ENCODE measurements at regions not wholly inside any gene's neighbourhood (a gene's known extent, or its start where the extent isn't known, plus 50 kb on each side); places are given as distances from the start of the nearest gene placed in this dataset.
"Not testable (repeated sequence)": the region's sequence is repeated elsewhere in the genome, so short reads cannot be mapped to it uniquely, and the experiment has no call there.

GRCh38 chr2:87488021-87488420 is 259.9 kb upstream of the PLGLB2 start:
- H3K4me2 ChIP-seq (ENCODE audit: low read length); H4K20me1 ChIP-seq (ENCODE audit: low read length); H3K9me2 ChIP-seq (replicated peaks; ENCODE audit: low read length); H3F3A ChIP-seq (ENCODE audit: low read length, unreplicated experiment); POLR2A ChIA-PET (ENCODE audit: unreplicated experiment); H3K27me3 ChIP-seq (ENCODE audit: low read length); DNase-seq; H3K27ac ChIP-seq (ENCODE audit: low read length); intact Hi-C loops (cut with micrococcal nuclease); H3K9me3 ChIP-seq (ENCODE audit: low read length); H3K4me1 ChIP-seq (ENCODE audit: insufficient read depth, low read length); H3K36me3 ChIP-seq (ENCODE audit: low read depth, low read length); BruUV-seq (replicated peaks); H3K4me3 ChIP-seq (ENCODE audit: low read length); ATAC-seq; H3K9ac ChIP-seq (ENCODE audit: low read length); H2AFZ ChIP-seq (ENCODE audit: low read length); CTCF ChIA-PET: not testable (repeated sequence)
- H3K79me2 ChIP-seq (ENCODE audit: low read length), result peaks cover 24% of the 10 kb centered on the region

- POLR2A ChIA-PET (ENCODE audit: unreplicated experiment); ATAC-seq; H3K9me2 ChIP-seq (replicated peaks; ENCODE audit: low read length); H3K27me3 ChIP-seq (ENCODE audit: low read length); H3K4me1 ChIP-seq (ENCODE audit: insufficient read depth, low read length); DNase-seq; H3K27ac ChIP-seq (ENCODE audit: low read length); H4K20me1 ChIP-seq (ENCODE audit: low read length); BruUV-seq (replicated peaks); H3K4me3 ChIP-seq (ENCODE audit: low read length); H2AFZ ChIP-seq (ENCODE audit: low read length); H3K36me3 ChIP-seq (ENCODE audit: low read depth, low read length); H3K9me3 ChIP-seq (ENCODE audit: low read length); CTCF ChIA-PET; H3K4me2 ChIP-seq (ENCODE audit: low read length); H3F3A ChIP-seq (ENCODE audit: low read length, unreplicated experiment); H3K9ac ChIP-seq (ENCODE audit: low read length); intact Hi-C loops (cut with micrococcal nuclease): not testable (repeated sequence)
- H3K79me2 ChIP-seq (ENCODE audit: low read length), result peaks cover 24% of the 10 kb centered on the region
Measured at GRCh38 chr2:87488991-87489390, 258.9 kb upstream of the PLGLB2 start.

- H3K36me3 ChIP-seq (ENCODE audit: low read depth, low read length); BruUV-seq (replicated peaks); intact Hi-C loops (cut with micrococcal nuclease); DNase-seq; POLR2A ChIA-PET (ENCODE audit: unreplicated experiment); H3K27me3 ChIP-seq (ENCODE audit: low read length); H3K9ac ChIP-seq (ENCODE audit: low read length); H3F3A ChIP-seq (ENCODE audit: low read length, unreplicated experiment); ATAC-seq; H3K4me3 ChIP-seq (ENCODE audit: low read length); H3K27ac ChIP-seq (ENCODE audit: low read length); H4K20me1 ChIP-seq (ENCODE audit: low read length); H3K9me3 ChIP-seq (ENCODE audit: low read length); H3K4me1 ChIP-seq (ENCODE audit: insufficient read depth, low read length); CTCF ChIA-PET; H3K4me2 ChIP-seq (ENCODE audit: low read length); H2AFZ ChIP-seq (ENCODE audit: low read length); H3K9me2 ChIP-seq (replicated peaks; ENCODE audit: low read length): not testable (repeated sequence)
- H3K79me2 ChIP-seq (ENCODE audit: low read length), result peaks cover 12% of the 10 kb centered on the region
Measured at GRCh38 chr2:87494846-87495245, 253.0 kb upstream of the PLGLB2 start.

- H3K4me3 ChIP-seq (ENCODE audit: low read length); H3K36me3 ChIP-seq (ENCODE audit: low read depth, low read length); H4K20me1 ChIP-seq (ENCODE audit: low read length); BruUV-seq (replicated peaks); POLR2A ChIA-PET (ENCODE audit: unreplicated experiment); H3F3A ChIP-seq (ENCODE audit: low read length, unreplicated experiment); H3K9me3 ChIP-seq (ENCODE audit: low read length); H2AFZ ChIP-seq (ENCODE audit: low read length); ATAC-seq; H3K9me2 ChIP-seq (replicated peaks; ENCODE audit: low read length); H3K4me2 ChIP-seq (ENCODE audit: low read length); CTCF ChIA-PET; DNase-seq; H3K9ac ChIP-seq (ENCODE audit: low read length); H3K4me1 ChIP-seq (ENCODE audit: insufficient read depth, low read length); intact Hi-C loops (cut with micrococcal nuclease); H3K27me3 ChIP-seq (ENCODE audit: low read length); H3K27ac ChIP-seq (ENCODE audit: low read length): not testable (repeated sequence)
- H3K79me2 ChIP-seq (ENCODE audit: low read length), result peaks cover 18% of the 10 kb centered on the region
Measured at GRCh38 chr2:87495455-87495854, 252.4 kb upstream of the PLGLB2 start.

- H3K4me2 ChIP-seq (ENCODE audit: low read length); H3K9me2 ChIP-seq (replicated peaks; ENCODE audit: low read length); H3K9ac ChIP-seq (ENCODE audit: low read length); H3K27ac ChIP-seq (ENCODE audit: low read length); H3K27me3 ChIP-seq (ENCODE audit: low read length); intact Hi-C loops (cut with micrococcal nuclease); H2AFZ ChIP-seq (ENCODE audit: low read length); H3K9me3 ChIP-seq (ENCODE audit: low read length); DNase-seq; H3K4me3 ChIP-seq (ENCODE audit: low read length); H3K4me1 ChIP-seq (ENCODE audit: insufficient read depth, low read length); H3K36me3 ChIP-seq (ENCODE audit: low read depth, low read length); CTCF ChIA-PET; H4K20me1 ChIP-seq (ENCODE audit: low read length); POLR2A ChIA-PET (ENCODE audit: unreplicated experiment); H3F3A ChIP-seq (ENCODE audit: low read length, unreplicated experiment): not testable (repeated sequence)
- H3K79me2 ChIP-seq (ENCODE audit: low read length), result peaks cover 21% of the 10 kb centered on the region
- TSS peak; percentile 13 for BruUV-seq (replicated peaks)
- ATAC-seq, result peak; percentile 94
Measured at GRCh38 chr2:87496036-87497006, 251.6 kb upstream of the PLGLB2 start.

GRCh38 chr2:87497135-87497534 is 250.8 kb upstream of the PLGLB2 start:
- DNase-seq; CTCF ChIA-PET; H3F3A ChIP-seq (ENCODE audit: low read length, unreplicated experiment); BruUV-seq (replicated peaks); POLR2A ChIA-PET (ENCODE audit: unreplicated experiment); H3K9me2 ChIP-seq (replicated peaks; ENCODE audit: low read length); H3K4me2 ChIP-seq (ENCODE audit: low read length); H2AFZ ChIP-seq (ENCODE audit: low read length); H3K4me1 ChIP-seq (ENCODE audit: insufficient read depth, low read length); H4K20me1 ChIP-seq (ENCODE audit: low read length); H3K4me3 ChIP-seq (ENCODE audit: low read length); intact Hi-C loops (cut with micrococcal nuclease); H3K9me3 ChIP-seq (ENCODE audit: low read length); H3K27ac ChIP-seq (ENCODE audit: low read length); H3K36me3 ChIP-seq (ENCODE audit: low read depth, low read length); H3K9ac ChIP-seq (ENCODE audit: low read length); H3K27me3 ChIP-seq (ENCODE audit: low read length): not testable (repeated sequence)
- peak; percentile 17; the same call in 1 of the 2 replicates for ATAC-seq
- H3K79me2 ChIP-seq (ENCODE audit: low read length), result peaks cover 21% of the 10 kb centered on the region

- H3K27ac ChIP-seq (ENCODE audit: low read length); H4K20me1 ChIP-seq (ENCODE audit: low read length); ATAC-seq; intact Hi-C loops (cut with micrococcal nuclease); H3K27me3 ChIP-seq (ENCODE audit: low read length); H3K9me2 ChIP-seq (replicated peaks; ENCODE audit: low read length); BruUV-seq (replicated peaks); H3K4me2 ChIP-seq (ENCODE audit: low read length); H2AFZ ChIP-seq (ENCODE audit: low read length); POLR2A ChIA-PET (ENCODE audit: unreplicated experiment); H3F3A ChIP-seq (ENCODE audit: low read length, unreplicated experiment); H3K4me1 ChIP-seq (ENCODE audit: insufficient read depth, low read length); DNase-seq; H3K36me3 ChIP-seq (ENCODE audit: low read depth, low read length); H3K9me3 ChIP-seq (ENCODE audit: low read length); H3K4me3 ChIP-seq (ENCODE audit: low read length); H3K9ac ChIP-seq (ENCODE audit: low read length); CTCF ChIA-PET: not testable (repeated sequence)
- peaks cover 21% of the 10 kb centered on the region for H3K79me2 ChIP-seq (ENCODE audit: low read length)
Measured at GRCh38 chr2:87497700-87498099, 250.2 kb upstream of the PLGLB2 start.

All from PC-3 (cell line).